K562 (cell line): ENCODE measurements at regions not wholly inside any gene's neighbourhood (a gene's known extent, or its start where the extent isn't known, plus 50 kb on each side); places are given as distances from the start of the nearest gene placed in this dataset.

Experiments
- ATAC-seq: fragments of 200-7000 bp; cut with Tn5 transposase; 3 replicates; pipeline ENCODE4 v1.9.1; 2020; ENCODE audit warnings: moderate library complexity
- BruUV-seq: library from RNA; stranded (reverse); fragments of 400-500 nt; replicated peaks from 2 replicates; lab custom pipeline; 2021; lab: Mats Ljungman, UMichigan
- CTCF ChIA-PET: fragments of 300-600 bp; formaldehyde crosslinking; extraction: SDS; loops from one replicate; lab custom pipeline; 2021; ENCODE audit warnings: low intra/inter-chr PET ratio; lab: Yijun Ruan, JAX
- POLR2A ChIA-PET: fragments of 300-600, 350-650 bp; sonication (Branson Sonifier 250); formaldehyde crosslinking; extraction: SDS; loops from one replicate; lab custom pipeline; 2021; ENCODE audit warnings: antibody characterized with exemption, inconsistent platforms; lab: Yijun Ruan, JAX
- DNase-seq, 4 experiments: peaks; one replicate each; pipeline versions ENCODE4 v3.0.0 to v3.0.0-alpha.2; 2011 to 2018; ENCODE audit warnings: low spot score in 3 of 4, mixed read lengths in 3 of 4; ENCODE audit errors: extremely low read depth in 1 of 4
- FAIRE-seq: peaks from 2 replicates; lab custom pipeline; 2011; peaks lifted over from hg19 to GRCh38; lab: Jason Lieb, UNC
- H2AFZ ChIP-seq: 2 replicates; pipeline ENCODE4 v1.6.0; 2011; ENCODE audit warnings: low read depth, low read length, control low read depth, inconsistent platforms
- H3K27ac ChIP-seq: fragments of 200-600 bp; 3 replicates; pipeline ENCODE4 v1.8.0; 2011; ENCODE audit warnings: low read depth, mild to moderate bottlenecking, control low read depth, inconsistent platforms, low read length, moderate library complexity, mixed read lengths; ENCODE audit errors: extremely low read depth
- H3K27me3 ChIP-seq, 2 experiments: fragments of 300-600 bp in 1 of 2; 2 replicates in 1 of 2; 3 replicates in 1 of 2; pipeline versions ENCODE4 v1.6.0 to v1.8.0; 2011; ENCODE audit warnings: inconsistent platforms in 2 of 2, low read length in 2 of 2, mild to moderate bottlenecking in 1 of 2, mixed read lengths in 1 of 2, moderate library complexity in 1 of 2; ENCODE audit not compliant: control insufficient read depth in 2 of 2, insufficient read depth in 2 of 2
- H3K36me3 ChIP-seq: fragments of 300-600 bp; 3 replicates; pipeline ENCODE4 v1.8.0; 2011; ENCODE audit warnings: mild to moderate bottlenecking, low read length, inconsistent platforms; ENCODE audit not compliant: control insufficient read depth, insufficient read depth
- H3K4me1 ChIP-seq, 2 experiments: fragments of 200-600 bp in 1 of 2; replicated peaks in 1 of 2; 2 replicates in 1 of 2; 3 replicates in 1 of 2; pipeline versions ENCODE4 v1.5.1 to v1.8.0; 2011; ENCODE audit warnings: inconsistent platforms in 2 of 2, low read length in 2 of 2, mild to moderate bottlenecking in 1 of 2, mixed read lengths in 1 of 2, moderate library complexity in 1 of 2; ENCODE audit not compliant: control insufficient read depth in 2 of 2, insufficient read depth in 2 of 2
- H3K4me2 ChIP-seq: 2 replicates; pipeline ENCODE4 v1.6.1; 2011; ENCODE audit warnings: low read length, control low read depth, inconsistent platforms, mixed read lengths; ENCODE audit not compliant: insufficient read depth
- H3K4me3 ChIP-seq: fragments of 200-600 bp; sonication (generic), shearing (Covaris generic); 2 replicates; pipeline ENCODE4 v1.5.1; 2016; ENCODE audit warnings: control low read depth, inconsistent platforms
- H3K79me2 ChIP-seq: fragments of 200-600 bp; 3 replicates; pipeline ENCODE4 v1.8.0; 2011; ENCODE audit warnings: low read length, inconsistent platforms; ENCODE audit not compliant: control insufficient read depth, insufficient read depth
- H3K9ac ChIP-seq, 2 experiments: 2 replicates each; pipeline versions ENCODE4 v1.6.0 to v1.6.1; 2011; ENCODE audit warnings: low read depth in 2 of 2, low read length in 2 of 2, control low read depth in 1 of 2, inconsistent platforms in 1 of 2, mild to moderate bottlenecking in 1 of 2, mixed read lengths in 1 of 2; ENCODE audit not compliant: insufficient read depth in 1 of 2
- H3K9me1 ChIP-seq: one replicate; pipeline ENCODE4 v1.6.0; 2011; ENCODE audit warnings: inconsistent platforms, mild to moderate bottlenecking, low read length, moderate library complexity; ENCODE audit not compliant: control insufficient read depth, insufficient read depth
- H3K9me3 ChIP-seq: replicated peaks from 2 replicates; pipeline ENCODE4 v1.5.1; 2011; ENCODE audit warnings: low read depth, low read length, inconsistent platforms; ENCODE audit not compliant: control insufficient read depth, insufficient read depth
- H4K20me1 ChIP-seq: replicated peaks from 2 replicates; pipeline ENCODE4 v1.6.1; 2011; ENCODE audit warnings: low read length, inconsistent platforms, mixed read lengths; ENCODE audit not compliant: control insufficient read depth, insufficient read depth
- EP300 ChIP-seq: IDR thresholded peaks from 2 replicates; pipeline ENCODE4 v1.6.1; 2012; ENCODE audit warnings: low read length, improper control_type of control experiment
- ETV6 ChIP-seq, 3 experiments: fragments of 150-350 bp in 1 of 3; sonication (generic) in 1 of 3; formaldehyde crosslinking in 1 of 3; IDR thresholded peaks; 2 replicates each; pipeline versions ENCODE4 v1.6.1 to v1.8.0; 2014 to 2022; ENCODE audit warnings: borderline replicate concordance in 2 of 3, low read depth in 2 of 3, antibody characterized with exemption in 1 of 3, low read length in 1 of 3, mild to moderate bottlenecking in 1 of 3, missing genetic modification reagents in 1 of 3
- HCFC1 ChIP-seq: IDR thresholded peaks from 2 replicates; pipeline ENCODE4 v1.6.1; 2012; ENCODE audit warnings: low read depth, low read length, improper control_type of control experiment
- KAT8 ChIP-seq: fragments of 450-650 bp; IDR thresholded peaks from 2 replicates; pipeline ENCODE4 v1.6.1; 2016; ENCODE audit warnings: low read depth, mild to moderate bottlenecking
- MAFG ChIP-seq: fragments of 450-650 bp; conservative IDR thresholded peaks from 2 replicates; pipeline ENCODE4 v1.6.1; 2016; ENCODE audit warnings: missing genetic modification characterization, missing compliant biosample characterization
- POLR2A ChIP-seq: fragments of 450-650 bp; conservative IDR thresholded peaks from 2 replicates; pipeline ENCODE4 v1.6.1; 2016
- RCOR1 ChIP-seq, 2 experiments: IDR thresholded peaks; 2 replicates each; pipeline ENCODE4 v1.6.1; 2012; ENCODE audit warnings: low read depth in 2 of 2, low read length in 2 of 2, borderline replicate concordance in 1 of 2, improper control_type of control experiment in 1 of 2
- SFPQ ChIP-seq: fragments of 200-400 bp; formaldehyde crosslinking; IDR thresholded peaks from 2 replicates; pipeline ENCODE4 v1.6.1; 2017; ENCODE audit warnings: mild to moderate bottlenecking, low read depth, low read length, moderate library complexity
- UBTF ChIP-seq, 2 experiments: IDR thresholded peaks; 2 replicates each; pipeline ENCODE4 v1.6.1; 2012; ENCODE audit warnings: improper control_type of control experiment in 2 of 2, low read depth in 2 of 2, low read length in 2 of 2, borderline replicate concordance in 1 of 2
- ZNF140 ChIP-seq: fragments of 250-450 bp; sonication (Bioruptor Pico); IDR thresholded peaks from 2 replicates; pipeline ENCODE4 v1.8.0; 2021; ENCODE audit warnings: moderate library complexity, mild to moderate bottlenecking, inconsistent platforms
- WGBS: fragments of 100-300 bp; shearing (Covaris generic); methylation state at CpG from one replicate; pipeline ENCODE4 v1.1.6; 2016; ENCODE audit warnings: low coverage, mixed read lengths; ENCODE audit not compliant: insufficient coverage; ENCODE audit errors: missing lambda C conversion rate; 5-methylcytosine and 5-hydroxymethylcytosine counted together
- in situ Hi-C: fragments of 300-500 bp; cut with MboI; formaldehyde crosslinking; loops from 4 replicates; pipeline ENCODE4 v1.15.0; 2018; ENCODE audit warnings: inconsistent platforms, mixed read lengths
- intact Hi-C: fragments of 100-400 bp; cut with micrococcal nuclease; formaldehyde crosslinking; loops from 2 replicates; pipeline ENCODE4 v1.14.2; 2022

- Histone ChIP-seq H4K20me1 (no peaks in the 10 kb centered on the region), H3K9ac (no peak overlapping the region), H3K4me3 (no peak overlapping the region), H3K79me2 (no peaks in the 10 kb centered on the region), H3K4me1 (no peaks in the 10 kb centered on the region), H3K27me3 (peaks cover 3 to 30% of the 10 kb centered on the region in 2 experiments; a peak in 3 of 5 replicates), H2AFZ (no peak overlapping the region), H3K36me3 (no peaks in the 10 kb centered on the region), H3K9me3 (no peaks in the 10 kb centered on the region), H3K9me1 (no peaks in the 10 kb centered on the region), H3K27ac (no peak overlapping the region), H3K4me2 (no peak overlapping the region)
- POLR2A ChIA-PET: no interaction called here
- CTCF ChIA-PET: no interaction called here
- FAIRE-seq (no peak), DNase-seq (no peak), ATAC-seq (no peak)
- TF ChIP-seq KAT8: no peak
- TF ChIP-seq HCFC1: no peak
- no peak for TF ChIP-seq POLR2A
- TF ChIP-seq ZNF140: no peak
- intact Hi-C loops (no loop called here), in situ Hi-C loops (no loop called here)
- 0% methylated on average over 2 of the region's 4 CpGs for WGBS
- BruUV-seq: no TSS peak
Observed at GRCh38 chr10:131641898-131642297, 258.9 kb upstream of the PPP2R2D start.

- WGBS: 4% methylated on average over 4 of the region's 4 CpGs
- Histone ChIP-seq H2AFZ (no peak overlapping the region), H3K36me3 (no peaks in the 10 kb centered on the region), H3K9ac (no peak overlapping the region), H3K27me3 (peaks cover 3 to 32% of the 10 kb centered on the region in 2 experiments; a peak in 4 of 5 replicates), H3K9me1 (no peaks in the 10 kb centered on the region), H4K20me1 (no peaks in the 10 kb centered on the region), H3K4me2 (no peak overlapping the region), H3K9me3 (no peaks in the 10 kb centered on the region), H3K79me2 (no peaks in the 10 kb centered on the region), H3K4me1 (no peaks in the 10 kb centered on the region), H3K4me3 (no peak overlapping the region), H3K27ac (no peak overlapping the region)
- BruUV-seq: no TSS peak
- intact Hi-C loops: no loop called here
- ChIA-PET CTCF (no interaction called here), POLR2A (no interaction called here)
- in situ Hi-C loops: no loop called here
- DNase-seq (no peak), ATAC-seq (no peak), FAIRE-seq (no peak)
- TF ChIP-seq UBTF (IDR thresholded peaks at IDR 0.05; ENCODE audit: borderline replicate concordance in 1 of 2, low read depth in 2 of 2, low read length in 2 of 2) (no peak), MAFG (no peak), EP300 (no peak), SFPQ (no peak), ETV6 (IDR thresholded peaks at IDR 0.05; ENCODE audit: borderline replicate concordance in 1 of 2, low read depth in 2 of 2, low read length in 1 of 2) (no peak), ETV6 (CRISPR knock-in tag; IDR thresholded peaks at IDR 0.05; ENCODE audit: borderline replicate concordance) (no peak), RCOR1 (IDR thresholded peaks at IDR 0.05; ENCODE audit: borderline replicate concordance in 1 of 2, low read depth in 2 of 2, low read length in 2 of 2) (no peak)
Observed at GRCh38 chr10:131642966-131643365, 257.8 kb upstream of the PPP2R2D start.
